H1 (cell line): ENCODE measurements at regions not wholly inside any gene's neighbourhood (a gene's known extent, or its start where the extent isn't known, plus 50 kb on each side); places are given as distances from the start of the nearest gene placed in this dataset.

Experiments used
- CTCF ChIP-seq, 3 experiments: IDR thresholded peaks; 1 replicate in 2 of 3; 2 replicates in 1 of 3; pipeline versions ENCODE4 v1.5.1 to v1.6.1; 2011; ENCODE audit warnings: low read length in 3 of 3, mild to moderate bottlenecking in 3 of 3, inconsistent platforms in 2 of 3, low read depth in 1 of 3, moderate library complexity in 1 of 3; ENCODE audit not compliant: insufficient read depth in 1 of 3; ENCODE audit errors: control extremely low read depth in 1 of 3
- EP300 ChIP-seq, 2 experiments: IDR thresholded peaks; 1 replicate in 1 of 2; 2 replicates in 1 of 2; pipeline ENCODE4 v1.6.1; 2011 to 2012; ENCODE audit warnings: low read depth in 2 of 2, low read length in 2 of 2, mild to moderate bottlenecking in 2 of 2, borderline replicate concordance in 1 of 2, inconsistent platforms in 1 of 2, moderate library complexity in 1 of 2
- HDAC6 ChIP-seq: IDR thresholded peaks from one replicate; pipeline ENCODE4 v1.7.1; 2012; ENCODE audit warnings: low read depth, mild to moderate bottlenecking, inconsistent platforms, low read length, moderate library complexity
- POLR2A ChIP-seq, 2 experiments: IDR thresholded peaks; 1 replicate in 1 of 2; 2 replicates in 1 of 2; pipeline ENCODE4 v1.6.1; 2011; ENCODE audit warnings: low read depth in 2 of 2, low read length in 2 of 2, mild to moderate bottlenecking in 2 of 2; ENCODE audit errors: control extremely low read depth in 1 of 2
- POLR2AphosphoS5 ChIP-seq: IDR thresholded peaks from 2 replicates; pipeline ENCODE4 v1.6.1; 2011; ENCODE audit warnings: low read depth, low read length
- SP1 ChIP-seq: IDR thresholded peaks from 2 replicates; pipeline ENCODE4 v1.6.1; 2011; ENCODE audit warnings: low read depth, low read length
- SP2 ChIP-seq: IDR thresholded peaks from 2 replicates; pipeline ENCODE4 v1.6.1; 2012; ENCODE audit warnings: mild to moderate bottlenecking, low read length, inconsistent platforms
- ZNF274 ChIP-seq: IDR thresholded peaks from 2 replicates; pipeline ENCODE4 v1.7.0; 2012; ENCODE audit warnings: low read length, borderline replicate concordance; ENCODE audit errors: extremely low read depth

- no peak for TF ChIP-seq EP300 (IDR thresholded peaks at IDR 0.05; ENCODE audit: borderline replicate concordance in 1 of 2, low read depth in 2 of 2, low read length in 2 of 2)
- TF ChIP-seq ZNF274 = no peak
- no peak for TF ChIP-seq CTCF (IDR thresholded peaks at IDR 0.05; ENCODE audit: control extremely low read depth in 1 of 3, insufficient read depth in 1 of 3, low read depth in 1 of 3, low read length in 3 of 3)
- no peak for TF ChIP-seq SP2
- TF ChIP-seq HDAC6 = no peak
- TF ChIP-seq POLR2AphosphoS5 = no peak
- no peak for TF ChIP-seq POLR2A (IDR thresholded peaks at IDR 0.05; ENCODE audit: control extremely low read depth in 1 of 2, low read depth in 2 of 2, low read length in 2 of 2)
- TF ChIP-seq SP1 = no peak
Measured at GRCh38 chr4:123739806-123740205, 343.2 kb downstream of the SPRY1 start.
